HG03108 (cell line): ENCODE measurements at regions not wholly inside any gene's neighbourhood (a gene's known extent, or its start where the extent isn't known, plus 50 kb on each side); places are given as distances from the start of the nearest gene placed in this dataset.

Experiments
- ATAC-seq: cut with Tn5 transposase; IDR thresholded peaks from one replicate; pipeline ENCODE4 v1.9.1; 2021; ENCODE audit warnings: moderate library complexity; ENCODE audit not compliant: unreplicated experiment

GRCh38 chr5:173716058-173716682 is 99.7 kb upstream of the BOD1 start:
- ATAC-seq, result no peak

- no peak for ATAC-seq
Observed at GRCh38 chr5:173717959-173718358, 101.5 kb upstream of the BOD1 start.

- ATAC-seq, result no peak
Observed at GRCh38 chr5:173718469-173718868, 102.0 kb upstream of the BOD1 start.

GRCh38 chr5:173719731-173720082 is 103.3 kb upstream of the BOD1 start:
- ATAC-seq, result no peak

- ATAC-seq, result no peak
Observed at GRCh38 chr5:173720286-173720952, 104.0 kb upstream of the BOD1 start.

- no peak for ATAC-seq
Observed at GRCh38 chr5:173720953-173721600, 104.6 kb upstream of the BOD1 start.

- no peak for ATAC-seq
Observed at GRCh38 chr5:173721601-173722232, 105.3 kb upstream of the BOD1 start.

GRCh38 chr5:173726846-173727557 is 110.6 kb upstream of the BOD1 start:
- no peak for ATAC-seq

GRCh38 chr5:173727839-173728778 is 111.7 kb upstream of the BOD1 start:
- no peak for ATAC-seq

- no peak for ATAC-seq
Observed at GRCh38 chr5:173729079-173729765, 112.8 kb upstream of the BOD1 start.

GRCh38 chr5:173730632-173731298 is 114.3 kb upstream of the BOD1 start:
- ATAC-seq, result no peak

- no peak for ATAC-seq
Observed at GRCh38 chr5:173733021-173733420, 116.6 kb upstream of the BOD1 start.

- no peak for ATAC-seq
Observed at GRCh38 chr5:173733425-173733824, 117.0 kb upstream of the BOD1 start.

- ATAC-seq, result peak; percentile 36
Observed at GRCh38 chr5:173733831-173734501, 117.5 kb upstream of the BOD1 start.

- ATAC-seq, result no peak
Observed at GRCh38 chr5:173734716-173735115, 118.3 kb upstream of the BOD1 start.

- no peak for ATAC-seq
Observed at GRCh38 chr5:173735184-173735583, 118.7 kb upstream of the BOD1 start.

GRCh38 chr5:173735691-173736090 is 119.2 kb upstream of the BOD1 start:
- ATAC-seq, result no peak

- ATAC-seq, result no peak
Observed at GRCh38 chr5:173736374-173736773, 119.9 kb upstream of the BOD1 start.
